Prostate gland (tissue), 2 donors: ENCODE measurements at regions not wholly inside any gene's neighbourhood (a gene's known extent, or its start where the extent isn't known, plus 50 kb on each side); places are given as distances from the start of the nearest gene placed in this dataset.

Source experiments
- CTCF ChIP-seq, 4 experiments: fragments of 200-600 bp in 2 of 4; fragments of 450-650 bp in 2 of 4; sonication (generic) in 2 of 4; IDR thresholded peaks; 1 replicate in 3 of 4; 2 replicates in 1 of 4; pipeline ENCODE4 v1.5.1; 2016 to 2019; ENCODE audit warnings: antibody characterized with exemption in 4 of 4, mild to moderate bottlenecking in 2 of 4, moderate library complexity in 2 of 4
- POLR2A ChIP-seq: fragments of 450-650 bp; IDR thresholded peaks from one replicate; pipeline ENCODE4 v1.6.1; 2016; ENCODE audit warnings: antibody characterized with exemption, mild to moderate bottlenecking
- POLR2AphosphoS5 ChIP-seq: sonication (generic); formaldehyde crosslinking; IDR thresholded peaks from one replicate; pipeline ENCODE4 v1.6.1; 2017; ENCODE audit warnings: antibody characterized with exemption

GRCh38 chr6:28651161-28651560, 125.5 kb downstream of the GPX5 start:
- TF ChIP-seq CTCF (IDR thresholded peaks at IDR 0.05), result no peak
- no peak for TF ChIP-seq POLR2A
- no peak for TF ChIP-seq POLR2AphosphoS5
